HT-29 (cell line): ENCODE measurements at regions not wholly inside any gene's neighbourhood (a gene's known extent, or its start where the extent isn't known, plus 50 kb on each side); places are given as distances from the start of the nearest gene placed in this dataset.
A peak's percentile ranks its signal among the peaks of the same experiment; 100 is the strongest.

Experiments used
- DNase-seq: peaks from one replicate; pipeline ENCODE4 v3.0.0-alpha.2; 2015; ENCODE audit warnings: low spot score

DNA sequence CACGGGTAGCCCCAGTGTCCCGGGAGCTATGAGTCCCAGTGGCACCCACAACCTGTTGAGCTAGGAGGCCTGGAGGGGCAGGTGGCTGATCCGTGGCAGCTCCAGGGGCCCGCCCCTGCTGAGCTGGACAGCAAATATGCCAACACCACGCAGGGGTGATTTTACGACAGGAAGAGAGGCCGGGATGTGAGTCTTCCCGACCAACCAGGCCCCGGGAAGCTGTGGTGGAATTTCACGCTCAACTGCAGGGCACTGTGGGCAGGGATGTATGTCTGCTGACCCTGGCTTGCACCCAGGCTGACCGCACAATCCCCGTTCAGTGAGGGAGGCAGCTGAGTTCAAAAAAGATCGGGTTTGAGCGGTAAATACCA, 183.9 kb downstream of the ERMARD start:
- no peak for DNase-seq

DNA sequence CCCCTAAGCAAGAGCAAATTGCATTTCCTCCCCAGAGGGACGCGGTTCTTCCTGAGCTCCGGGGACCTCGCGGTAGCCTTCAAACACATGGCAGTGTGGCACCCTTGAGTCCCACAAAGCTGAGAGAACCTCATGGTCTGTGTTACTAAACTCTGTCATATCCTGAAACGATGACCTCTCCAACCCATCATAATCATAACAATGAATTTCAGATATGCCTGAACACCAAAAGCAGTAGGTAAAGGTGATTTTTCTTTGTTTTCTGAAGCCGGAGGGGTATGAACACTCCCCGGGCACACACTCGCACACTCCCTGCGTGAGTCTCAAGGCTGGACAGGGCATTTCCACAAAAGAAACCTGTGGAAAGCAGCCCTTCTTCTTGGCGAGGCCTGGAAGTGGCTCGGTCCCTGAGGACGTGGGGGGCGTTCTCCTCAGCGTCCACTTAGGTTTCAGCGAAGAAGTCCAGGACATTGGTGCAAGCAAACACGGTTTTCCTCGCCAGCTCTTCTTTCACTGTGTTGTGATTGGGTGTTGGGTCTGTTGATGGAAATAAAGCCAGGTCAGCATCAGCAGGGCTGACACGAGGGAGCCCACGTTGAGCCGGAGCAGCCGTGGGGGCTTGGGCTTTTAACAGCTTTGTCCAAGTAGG, 183.4 kb downstream of the ERMARD start:
- DNase-seq, result no peak

DNA sequence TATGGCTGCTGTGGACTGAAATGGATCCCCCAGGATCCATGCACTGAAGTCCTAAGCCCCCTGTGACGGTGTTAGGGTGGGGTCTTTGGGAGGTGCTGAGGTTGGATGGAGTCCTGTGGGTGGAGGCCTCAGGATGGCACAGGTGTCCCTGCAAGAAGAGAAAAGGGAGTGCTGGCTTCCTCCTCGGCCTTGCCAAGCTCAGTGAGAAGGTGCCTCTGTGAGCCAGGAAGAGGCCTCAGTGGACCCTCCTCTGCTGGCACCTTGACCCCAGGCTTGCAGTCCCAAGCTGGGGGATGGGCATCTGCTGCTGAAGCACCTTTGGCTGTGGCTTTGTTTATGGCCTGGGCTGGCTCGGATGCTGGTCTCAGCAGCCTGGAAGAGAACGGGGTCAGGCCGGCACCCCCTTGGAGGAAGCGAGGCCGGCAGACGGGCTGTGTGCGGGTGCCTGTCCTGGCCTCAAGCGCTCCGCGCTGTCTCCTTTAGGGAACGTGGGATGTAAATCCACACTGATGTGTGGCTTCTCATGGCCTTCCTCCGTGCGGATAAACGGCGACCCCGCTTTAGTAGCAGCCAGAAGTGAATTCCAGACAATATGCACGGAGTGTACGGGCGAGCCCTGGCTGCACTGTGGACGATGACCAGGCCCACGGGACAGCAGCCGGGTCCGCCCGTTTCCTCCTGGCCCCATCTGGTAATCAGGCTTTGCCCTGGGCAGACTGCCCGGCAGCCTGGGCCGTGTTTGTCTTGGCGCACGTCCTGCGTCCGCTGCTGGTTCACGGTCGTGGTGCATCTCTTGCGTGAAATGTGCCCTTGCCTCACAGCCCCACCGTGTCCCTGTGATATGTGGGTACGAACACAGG, 182.6 kb downstream of the ERMARD start:
- DNase-seq, result no peak

GRCh38 chr6:169933251-169933821, 181.9 kb downstream of the ERMARD start:
- no peak for DNase-seq

GRCh38 chr6:169932491-169932890, 181.1 kb downstream of the ERMARD start:
- no peak for DNase-seq

- DNase-seq, result no peak
These were observed 179.8 kb downstream of the ERMARD start for GRCh38 chr6:169931261-169931660.

- peak; percentile 3 for DNase-seq
These were observed 179.4 kb downstream of the ERMARD start for GRCh38 chr6:169930799-169931198.

- DNase-seq, result no peak
These were observed 176.3 kb downstream of the ERMARD start for GRCh38 chr6:169927711-169928110.

DNA sequence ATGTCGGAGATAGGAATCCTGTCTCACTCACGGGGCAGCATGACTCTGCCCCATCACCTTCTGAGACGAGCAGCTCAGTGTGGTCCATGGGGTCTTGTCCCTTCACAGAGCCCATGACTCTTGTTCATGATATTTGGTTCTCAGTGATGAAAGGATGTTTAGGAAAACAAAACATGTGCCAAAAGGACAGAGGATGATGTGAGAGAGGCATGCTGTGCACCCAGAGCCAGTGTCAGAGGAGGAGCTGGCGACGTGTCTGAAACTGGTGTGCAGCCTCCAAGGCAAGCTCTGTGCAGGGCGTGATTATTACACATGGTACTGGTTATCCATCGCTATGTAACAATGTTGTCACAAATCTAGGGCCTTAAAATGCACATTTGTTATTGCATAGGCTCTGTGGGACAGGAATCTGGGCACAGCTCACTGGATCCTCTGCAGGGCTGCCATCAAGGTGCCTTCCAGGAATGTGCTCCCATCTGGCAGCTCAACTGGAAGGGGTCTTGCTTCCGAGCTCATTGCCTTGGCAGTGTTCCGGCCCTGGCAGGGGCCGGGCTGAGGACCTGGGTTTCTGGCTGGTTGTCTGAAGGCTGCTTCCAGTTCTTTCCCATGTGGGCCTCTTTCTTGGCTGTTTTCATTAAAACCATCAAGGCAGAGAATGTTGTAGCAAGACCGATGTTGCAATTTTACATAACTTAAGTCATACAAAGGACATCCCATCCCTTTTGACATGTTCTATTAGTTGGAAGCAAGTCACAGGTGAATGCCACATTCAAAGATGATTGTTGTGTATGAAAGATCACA, 175.4 kb downstream of the ERMARD start:
- no peak for DNase-seq

DNA sequence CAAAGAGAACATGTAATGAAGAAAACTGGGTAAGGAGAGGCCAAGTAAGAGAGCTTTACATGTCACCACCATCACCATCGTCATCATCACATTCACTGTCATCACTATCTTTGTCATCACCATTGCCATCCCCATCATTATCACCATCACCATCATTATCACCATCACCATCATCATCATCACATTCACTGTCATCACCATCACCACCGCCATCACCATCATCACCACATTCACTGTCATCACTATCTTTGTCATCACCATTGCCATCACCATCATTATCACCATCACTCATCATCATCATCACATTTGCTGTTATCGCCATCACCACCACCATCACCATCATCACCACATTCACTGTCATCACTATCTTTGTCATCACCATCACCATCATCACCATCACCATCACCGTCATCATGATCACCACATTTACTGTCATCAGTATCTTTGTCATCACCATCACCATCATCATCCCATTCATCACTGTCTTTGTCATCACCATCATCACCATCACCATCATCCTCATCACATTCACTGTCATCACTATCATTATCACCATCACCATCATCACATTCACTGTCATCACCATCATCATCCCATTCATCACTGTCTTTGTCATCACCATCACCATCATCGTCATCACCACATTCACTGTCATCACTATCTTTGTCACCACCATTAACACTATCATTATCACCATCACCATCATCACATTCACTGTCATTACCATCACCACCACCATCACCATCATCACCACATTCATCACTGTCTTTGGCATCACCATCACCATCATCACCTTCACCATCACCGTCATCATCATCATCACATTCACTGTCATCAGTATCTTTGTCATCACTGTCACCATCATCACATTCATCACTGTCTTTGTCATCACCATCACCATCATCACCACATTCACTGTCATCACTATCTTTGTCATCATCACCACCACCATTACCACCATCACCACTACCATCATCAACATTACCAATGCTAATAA, 172.3 kb downstream of the ERMARD start:
- no peak for DNase-seq

- DNase-seq, result no peak
These were observed 170.7 kb downstream of the ERMARD start for GRCh38 chr6:169921853-169922824.

- DNase-seq, result no peak
These were observed 169.8 kb downstream of the ERMARD start for GRCh38 chr6:169921217-169921616.

DNA sequence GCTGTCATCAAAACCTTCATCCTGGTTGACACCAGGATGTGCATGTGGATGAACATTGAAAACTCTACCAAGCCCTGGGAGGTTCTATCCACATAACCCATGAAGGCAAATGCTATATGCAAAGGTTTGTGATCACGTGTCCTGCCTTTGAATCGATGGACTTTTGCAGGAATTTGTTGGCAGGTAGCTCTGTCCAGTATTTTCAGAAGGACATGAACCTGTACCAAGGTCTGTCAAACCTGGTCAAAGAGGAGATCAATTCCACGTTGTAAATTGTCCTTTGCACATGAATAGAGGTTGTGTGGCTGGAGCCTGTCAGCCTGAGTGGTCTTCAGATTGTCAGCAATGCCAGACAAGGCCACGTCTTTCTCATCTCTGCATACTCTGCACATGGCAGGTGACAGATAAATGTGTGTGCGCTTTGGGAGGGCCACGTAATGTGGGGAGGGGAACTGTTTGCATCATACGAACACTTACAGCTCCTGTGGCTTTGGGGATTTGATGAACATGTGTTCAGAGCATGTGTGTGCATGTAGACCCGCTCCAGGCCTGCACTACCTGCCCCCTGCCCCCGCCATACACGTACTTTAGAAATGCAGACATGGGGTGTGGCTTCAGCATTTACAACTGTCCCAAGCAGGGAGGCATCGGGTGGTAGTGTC, 169.1 kb downstream of the ERMARD start:
- DNase-seq, result no peak

GRCh38 chr6:169918954-169919549, 167.6 kb downstream of the ERMARD start:
- no peak for DNase-seq

GRCh38 chr6:169918239-169918953, 167.0 kb downstream of the ERMARD start:
- DNase-seq, result no peak

- no peak for DNase-seq
These were observed 165.7 kb downstream of the ERMARD start for GRCh38 chr6:169917153-169917552.

DNA sequence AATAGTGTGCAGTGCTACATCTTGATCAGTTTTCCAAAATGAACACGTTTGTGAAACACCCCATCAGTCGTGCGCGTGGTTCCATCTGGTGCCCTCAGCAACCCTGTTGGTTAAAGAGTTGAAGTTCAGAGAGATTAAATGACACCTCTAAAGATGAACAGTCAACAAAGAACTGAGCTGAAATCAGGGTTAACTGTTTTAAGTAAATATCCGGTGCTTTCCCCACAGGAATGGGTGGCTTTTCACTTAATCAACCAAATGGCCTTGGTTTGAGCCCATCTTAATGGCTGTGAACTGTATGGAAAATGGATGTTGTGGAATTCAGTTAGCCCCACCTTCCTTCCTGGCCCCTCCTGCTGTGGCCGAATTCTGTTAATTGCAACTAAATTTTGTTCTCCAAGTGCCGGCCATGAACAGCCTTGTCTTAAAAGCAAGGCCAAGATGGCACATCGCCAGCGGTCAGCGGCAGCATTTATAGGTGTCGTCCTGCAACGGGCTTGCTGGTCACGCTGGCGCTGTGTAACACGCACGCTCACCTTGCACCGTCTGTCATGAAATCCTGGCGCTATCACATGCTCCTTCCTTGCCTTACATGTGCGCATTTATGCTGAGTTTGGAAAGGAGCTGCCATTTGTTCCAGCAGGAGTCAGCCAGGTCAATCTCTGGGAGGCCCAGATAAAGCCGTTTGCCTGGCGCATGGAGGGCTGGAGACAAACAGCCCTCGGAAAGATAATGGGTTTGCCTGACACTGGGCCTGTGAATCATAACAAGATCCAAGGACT, 164.5 kb downstream of the ERMARD start:
- DNase-seq, result no peak
